Lower leg skin (tissue), 4 donors: ENCODE measurements at regions not wholly inside any gene's neighbourhood (a gene's known extent, or its start where the extent isn't known, plus 50 kb on each side); places are given as distances from the start of the nearest gene placed in this dataset.
"Not testable (repeated sequence)": the region's sequence is repeated elsewhere in the genome, so short reads cannot be mapped to it uniquely, and the experiment has no call there.

Source experiments
- DNase-seq, 2 donors: peaks; one replicate each; pipeline ENCODE4 v3.0.0-alpha.2; 2019; ENCODE audit warnings: low spot score in 2 of 2
- H3K4me3 ChIP-seq: fragments of 200-600 bp; sonication (generic); 2 replicates; pipeline ENCODE4 v1.5.1; 2017; ENCODE audit warnings: mild to moderate bottlenecking, low read depth; ENCODE audit not compliant: poor library complexity, severe bottlenecking
- CTCF ChIP-seq, 3 donors: fragments of 450-650 bp; IDR thresholded peaks; one replicate each; pipeline ENCODE4 v1.5.1; 2016; ENCODE audit warnings: antibody characterized with exemption in 3 of 3, mild to moderate bottlenecking in 3 of 3, moderate library complexity in 2 of 3
- POLR2A ChIP-seq, 2 donors: fragments of 450-650 bp; IDR thresholded peaks; one replicate each; pipeline ENCODE4 v1.6.1; 2016 to 2017; ENCODE audit warnings: antibody characterized with exemption in 2 of 2, mild to moderate bottlenecking in 1 of 2, moderate library complexity in 1 of 2
- WGBS, 2 donors: methylation state at CpG; one replicate each; pipeline ENCODE4 v1.1.5; 2018; 5-methylcytosine and 5-hydroxymethylcytosine counted together
- intact Hi-C: fragments of 100-400 bp; cut with DNase I; formaldehyde crosslinking; loops from one replicate; pipeline ENCODE4 v1.15.0; 2023; ENCODE audit warnings: low total_unique reads

DNA sequence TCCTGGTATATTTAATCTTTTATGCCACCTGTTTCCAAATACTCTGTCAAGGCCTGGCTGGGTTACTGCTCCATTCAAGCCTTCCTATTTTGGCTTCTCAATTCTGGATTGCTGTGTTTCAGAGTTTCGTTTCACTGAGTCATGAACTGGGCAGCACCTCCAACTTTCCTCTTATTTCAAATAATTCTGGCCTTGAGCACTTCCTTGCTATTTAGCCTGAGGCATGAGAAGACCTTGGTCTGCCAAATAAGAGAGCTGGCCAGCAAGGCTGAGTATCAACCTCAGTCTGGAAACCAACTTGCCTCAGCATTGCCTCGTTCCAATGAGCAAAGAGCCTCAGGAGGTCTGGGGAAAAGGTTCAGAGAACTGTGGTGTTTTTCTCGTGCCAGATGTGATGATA, 66.6 kb downstream of the TNFAIP3 start:
- intact Hi-C loops: no loop called here
- no peak overlapping the region for H3K4me3 ChIP-seq
- DNase-seq: peak; percentile 70 to 88
- TF ChIP-seq CTCF (IDR thresholded peaks at IDR 0.05) (no peak), POLR2A (IDR thresholded peaks at IDR 0.05) (no peak)
- 11 to 16% methylated on average over 3 of the region's 3 CpGs for WGBS, 2 donors

GRCh38 chr6:137936798-137937197, 69.7 kb downstream of the TNFAIP3 start:
- no peak overlapping the region for H3K4me3 ChIP-seq
- intact Hi-C loops: loop anchor here (5.0 kb wide), 1 partner anchor 1689 kb away; no protein-coding TSS in a partner anchor
- DNase-seq: no peak
- TF ChIP-seq POLR2A (IDR thresholded peaks at IDR 0.05): no peak
- no peak for TF ChIP-seq CTCF (IDR thresholded peaks at IDR 0.05)

GRCh38 chr6:137937834-137938233, 70.8 kb downstream of the TNFAIP3 start:
- intact Hi-C loops: loop anchor here (5.0 kb wide), 1 partner anchor 1691 kb away; no protein-coding TSS in a partner anchor
- no peak overlapping the region for H3K4me3 ChIP-seq
- no peak for TF ChIP-seq POLR2A (IDR thresholded peaks at IDR 0.05)
- TF ChIP-seq CTCF (IDR thresholded peaks at IDR 0.05): no peak
- no peak for DNase-seq

DNA sequence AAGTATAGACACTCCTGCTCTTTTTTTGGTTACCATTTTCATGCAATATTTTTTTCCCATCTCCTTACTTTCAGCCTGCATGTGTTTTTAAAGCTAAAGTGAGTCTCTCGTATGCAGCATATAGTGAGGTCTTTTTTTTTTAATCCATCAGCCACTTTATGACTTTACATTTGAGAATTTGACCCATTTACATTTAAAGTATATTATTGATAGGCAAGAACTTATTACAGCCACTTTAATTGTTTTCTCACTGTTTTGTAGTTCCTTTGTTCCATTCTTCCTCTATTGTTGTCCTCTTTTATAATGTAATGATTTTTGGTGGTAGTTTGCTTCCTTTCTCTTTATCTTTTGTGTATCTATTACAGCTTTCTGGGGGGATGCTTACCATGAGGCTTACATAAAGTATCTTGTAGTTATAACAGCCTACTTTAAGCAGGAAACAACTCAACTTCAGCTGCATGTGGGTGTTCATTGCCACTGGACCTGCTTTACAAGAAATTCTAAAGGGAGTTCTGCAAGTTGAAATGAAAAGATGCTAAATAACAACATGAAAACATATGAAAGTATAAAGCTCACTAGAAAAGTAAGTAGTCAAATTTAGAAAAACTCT, 71.8 kb downstream of the TNFAIP3 start:
- no peak for DNase-seq
- TF ChIP-seq POLR2A (IDR thresholded peaks at IDR 0.05): no peak
- TF ChIP-seq CTCF (IDR thresholded peaks at IDR 0.05): no peak
- 90 to 95% methylated on average over 1 of the region's 1 CpG for WGBS, 2 donors
- intact Hi-C loops: loop anchor here (5.0 kb wide), 1 partner anchor 1692 kb away; no protein-coding TSS in a partner anchor
- H3K4me3 ChIP-seq: no peak overlapping the region

GRCh38 chr6:137941995-137942394, 74.9 kb downstream of the TNFAIP3 start:
- intact Hi-C loops: no loop called here
- no peak for DNase-seq
- 58 to 85% methylated on average over 2 of the region's 2 CpGs for WGBS, 2 donors
- TF ChIP-seq CTCF (IDR thresholded peaks at IDR 0.05) (no peak), POLR2A (IDR thresholded peaks at IDR 0.05) (no peak)
- H3K4me3 ChIP-seq: no peak overlapping the region

DNA sequence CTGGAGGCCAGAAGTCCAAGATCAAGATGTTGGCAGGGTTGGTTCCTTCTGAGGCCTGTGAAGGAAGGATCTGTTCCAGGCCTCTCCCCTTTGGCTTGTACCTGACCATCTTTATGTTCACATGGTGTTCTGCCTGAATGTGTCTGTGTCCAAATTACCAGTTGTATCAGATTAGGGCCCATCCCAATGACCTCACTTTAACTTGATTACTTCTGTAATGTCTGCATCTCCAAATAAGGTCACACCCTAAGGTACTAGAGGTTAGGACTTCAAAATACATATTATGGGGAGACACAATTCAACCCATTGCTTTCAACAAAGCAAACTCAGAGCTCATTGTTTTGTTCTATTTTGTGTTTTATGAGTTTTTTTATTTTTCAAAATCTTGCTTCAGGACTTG, 75.7 kb downstream of the TNFAIP3 start:
- no peak overlapping the region for H3K4me3 ChIP-seq
- no peak for DNase-seq
- intact Hi-C loops: no loop called here
- TF ChIP-seq CTCF (IDR thresholded peaks at IDR 0.05) (no peak), POLR2A (IDR thresholded peaks at IDR 0.05) (no peak)

GRCh38 chr6:137944381-137944780, 77.3 kb downstream of the TNFAIP3 start:
- 24 to 29% methylated on average over 3 of the region's 3 CpGs for WGBS, 2 donors
- H3K4me3 ChIP-seq: not testable (repeated sequence)
- peak in 1 of 2 donors; percentile 30 for DNase-seq
- intact Hi-C loops: loop anchor here (2.0 kb wide), 1 partner anchor 236 kb away; no protein-coding TSS in a partner anchor
